WERI-Rb-1 (cell line): ENCODE measurements at regions not wholly inside any gene's neighbourhood (a gene's known extent, or its start where the extent isn't known, plus 50 kb on each side); places are given as distances from the start of the nearest gene placed in this dataset.

Experiments used
- DNase-seq: peaks from one replicate; pipeline ENCODE4 v3.0.0-alpha.2; 2020
- H3K27ac ChIP-seq: fragments of 250-450 bp; sonication (Bioruptor Pico); 2 replicates; pipeline ENCODE4 v1.5.1; 2020; ENCODE audit warnings: mild to moderate bottlenecking, moderate library complexity
- H3K27me3 ChIP-seq: fragments of 250-450 bp; sonication (Bioruptor Pico); 2 replicates; pipeline ENCODE4 v1.5.1; 2021; ENCODE audit warnings: mild to moderate bottlenecking, low read depth, moderate library complexity; ENCODE audit not compliant: insufficient read depth, severe bottlenecking
- H3K36me3 ChIP-seq: fragments of 250-450 bp; sonication (Bioruptor Pico); 2 replicates; pipeline ENCODE4 v1.5.1; 2020; ENCODE audit warnings: mild to moderate bottlenecking, moderate library complexity
- H3K4me3 ChIP-seq: 2 replicates; pipeline ENCODE4 v1.5.1; 2011; ENCODE audit warnings: low read depth, mild to moderate bottlenecking, control low read depth, low read length
- H3K9me3 ChIP-seq: fragments of 250-450 bp; sonication (Bioruptor Pico); 2 replicates; pipeline ENCODE4 v1.5.1; 2021; ENCODE audit warnings: mild to moderate bottlenecking, moderate library complexity; ENCODE audit not compliant: severe bottlenecking
- CTCF ChIP-seq: IDR thresholded peaks from 2 replicates; pipeline ENCODE4 v1.5.1; 2011; ENCODE audit warnings: low read depth, mild to moderate bottlenecking, control low read depth, inconsistent platforms, low read length

GRCh38 chr4:117845270-117845669, 189.0 kb upstream of the NDST3 start:
- peaks cover 2% of the 10 kb centered on the region for H3K9me3 ChIP-seq
- DNase-seq = no peak
- no peaks in the 10 kb centered on the region for H3K36me3 ChIP-seq
- H3K27me3 ChIP-seq = no peaks in the 10 kb centered on the region
- TF ChIP-seq CTCF = no peak
- no peak overlapping the region for H3K4me3 ChIP-seq
- no peak overlapping the region for H3K27ac ChIP-seq

GRCh38 chr4:117847849-117848248, 186.4 kb upstream of the NDST3 start:
- TF ChIP-seq CTCF = no peak
- DNase-seq = no peak

GRCh38 chr4:117868201-117868600, 166.1 kb upstream of the NDST3 start:
- Histone ChIP-seq H3K27me3 (no peaks in the 10 kb centered on the region), H3K9me3 (no peaks in the 10 kb centered on the region), H3K36me3 (no peaks in the 10 kb centered on the region), H3K4me3 (no peak overlapping the region), H3K27ac (no peak overlapping the region)
- no peak for DNase-seq
- no peak for TF ChIP-seq CTCF

More at GRCh38 chr4:117847849-117848248, 186.4 kb upstream of the NDST3 start:
- H3K27me3 ChIP-seq = no peaks in the 10 kb centered on the region
- no peak overlapping the region for H3K27ac ChIP-seq
- peaks cover 14% of the 10 kb centered on the region for H3K9me3 ChIP-seq
- H3K36me3 ChIP-seq = no peaks in the 10 kb centered on the region
- H3K4me3 ChIP-seq = no peak overlapping the region

- no peak for TF ChIP-seq CTCF
- Histone ChIP-seq H3K4me3 (no peak overlapping the region), H3K27ac (no peak overlapping the region), H3K36me3 (no peaks in the 10 kb centered on the region), H3K9me3 (no peaks in the 10 kb centered on the region), H3K27me3 (no peaks in the 10 kb centered on the region)
- DNase-seq = no peak
Measured at GRCh38 chr4:117873779-117874178, 160.5 kb upstream of the NDST3 start.

- H3K36me3 ChIP-seq = no peaks in the 10 kb centered on the region
- no peak overlapping the region for H3K4me3 ChIP-seq
- TF ChIP-seq CTCF = no peak
- no peak for DNase-seq
- H3K27ac ChIP-seq = no peak overlapping the region
- H3K27me3 ChIP-seq = no peaks in the 10 kb centered on the region
- no peaks in the 10 kb centered on the region for H3K9me3 ChIP-seq
Measured at GRCh38 chr4:117874216-117874615, 160.1 kb upstream of the NDST3 start.

- DNase-seq = no peak
- TF ChIP-seq CTCF = no peak
- Histone ChIP-seq H3K9me3 (no peaks in the 10 kb centered on the region), H3K27me3 (no peaks in the 10 kb centered on the region), H3K36me3 (no peaks in the 10 kb centered on the region), H3K27ac (no peak overlapping the region), H3K4me3 (no peak overlapping the region)
Measured at GRCh38 chr4:117889978-117890377, 144.3 kb upstream of the NDST3 start.
